K562 (cell line): ENCODE measurements at regions not wholly inside any gene's neighbourhood (a gene's known extent, or its start where the extent isn't known, plus 50 kb on each side); places are given as distances from the start of the nearest gene placed in this dataset.
A peak's percentile ranks its signal among the peaks of the same experiment; 100 is the strongest.

Experiments
- BRD9 ChIP-seq: fragments of 450-650 bp; IDR thresholded peaks from 2 replicates; pipeline ENCODE4 v1.6.1; 2018; ENCODE audit warnings: low read depth; ENCODE audit not compliant: partially characterized antibody
- DIDO1 ChIP-seq: fragments of 450-650 bp; IDR thresholded peaks from 2 replicates; pipeline ENCODE4 v1.6.1; 2016; ENCODE audit warnings: low read depth, missing biosample characterization, missing genetic modification characterization
- EP400 ChIP-seq: fragments of 450-650 bp; IDR thresholded peaks from 2 replicates; pipeline ENCODE4 v1.6.1; 2017; ENCODE audit warnings: antibody characterized with exemption, mild to moderate bottlenecking, moderate library complexity
- ERF ChIP-seq: fragments of 450-650 bp; formaldehyde crosslinking; IDR thresholded peaks from 2 replicates; pipeline ENCODE4 v1.4.0; 2020; ENCODE audit warnings: mild to moderate bottlenecking, mixed read lengths
- ESRRB ChIP-seq: fragments of 250-450 bp; sonication (Bioruptor Pico); IDR thresholded peaks from 2 replicates; pipeline ENCODE4 v1.5.0; 2020; ENCODE audit warnings: mild to moderate bottlenecking, moderate library complexity, borderline replicate concordance
- FOXP1 ChIP-seq: sonication (generic); formaldehyde crosslinking; IDR thresholded peaks from 2 replicates; pipeline ENCODE4 v1.8.0; 2022; ENCODE audit warnings: mild to moderate bottlenecking, missing genetic modification reagents
- HCFC1 ChIP-seq: IDR thresholded peaks from 2 replicates; pipeline ENCODE4 v1.6.1; 2012; ENCODE audit warnings: low read depth, low read length, improper control_type of control experiment
- NFIX ChIP-seq: fragments of 250-450 bp; sonication (Bioruptor Pico); IDR thresholded peaks from 2 replicates; pipeline ENCODE4 v1.4.0; 2020; ENCODE audit warnings: low read depth, mild to moderate bottlenecking, moderate library complexity
- PCBP2 ChIP-seq: fragments of 200-400 bp; formaldehyde crosslinking; IDR thresholded peaks from 2 replicates; pipeline ENCODE4 v1.6.1; 2018; ENCODE audit warnings: low read length, low read depth, mild to moderate bottlenecking, moderate library complexity; ENCODE audit not compliant: poor library complexity, severe bottlenecking
- PKNOX1 ChIP-seq: fragments of 450-650 bp; IDR thresholded peaks from 2 replicates; pipeline ENCODE4 v1.6.1; 2016
- SNRNP70 ChIP-seq: fragments of 200-400 bp; formaldehyde crosslinking; optimal IDR thresholded peaks from 2 replicates; pipeline ENCODE3; 2017; ENCODE audit warnings: low read depth, low read length
- TOE1 ChIP-seq, 2 experiments: fragments of 450-650 bp in 1 of 2; sonication (generic) in 1 of 2; formaldehyde crosslinking in 1 of 2; IDR thresholded peaks; 2 replicates each; pipeline versions ENCODE4 v1.7.1 to v1.8.0; 2016 to 2022; ENCODE audit warnings: borderline replicate concordance in 2 of 2, mild to moderate bottlenecking in 2 of 2, antibody characterized with exemption in 1 of 2, inconsistent platforms in 1 of 2, low read depth in 1 of 2, missing genetic modification reagents in 1 of 2, moderate library complexity in 1 of 2
- ZNF707 ChIP-seq: fragments of 250-450 bp; sonication (Bioruptor Pico); conservative IDR thresholded peaks from 2 replicates; pipeline ENCODE4 v1.8.0; 2022; ENCODE audit warnings: inconsistent platforms, mild to moderate bottlenecking, moderate library complexity
- TF ChIP-seq, protein P1 (sequence below): sonication (generic); formaldehyde crosslinking; IDR thresholded peaks from 2 replicates; pipeline ENCODE4 v1.8.1; 2023; ENCODE audit warnings: mild to moderate bottlenecking, missing genetic modification reagents

DNA sequence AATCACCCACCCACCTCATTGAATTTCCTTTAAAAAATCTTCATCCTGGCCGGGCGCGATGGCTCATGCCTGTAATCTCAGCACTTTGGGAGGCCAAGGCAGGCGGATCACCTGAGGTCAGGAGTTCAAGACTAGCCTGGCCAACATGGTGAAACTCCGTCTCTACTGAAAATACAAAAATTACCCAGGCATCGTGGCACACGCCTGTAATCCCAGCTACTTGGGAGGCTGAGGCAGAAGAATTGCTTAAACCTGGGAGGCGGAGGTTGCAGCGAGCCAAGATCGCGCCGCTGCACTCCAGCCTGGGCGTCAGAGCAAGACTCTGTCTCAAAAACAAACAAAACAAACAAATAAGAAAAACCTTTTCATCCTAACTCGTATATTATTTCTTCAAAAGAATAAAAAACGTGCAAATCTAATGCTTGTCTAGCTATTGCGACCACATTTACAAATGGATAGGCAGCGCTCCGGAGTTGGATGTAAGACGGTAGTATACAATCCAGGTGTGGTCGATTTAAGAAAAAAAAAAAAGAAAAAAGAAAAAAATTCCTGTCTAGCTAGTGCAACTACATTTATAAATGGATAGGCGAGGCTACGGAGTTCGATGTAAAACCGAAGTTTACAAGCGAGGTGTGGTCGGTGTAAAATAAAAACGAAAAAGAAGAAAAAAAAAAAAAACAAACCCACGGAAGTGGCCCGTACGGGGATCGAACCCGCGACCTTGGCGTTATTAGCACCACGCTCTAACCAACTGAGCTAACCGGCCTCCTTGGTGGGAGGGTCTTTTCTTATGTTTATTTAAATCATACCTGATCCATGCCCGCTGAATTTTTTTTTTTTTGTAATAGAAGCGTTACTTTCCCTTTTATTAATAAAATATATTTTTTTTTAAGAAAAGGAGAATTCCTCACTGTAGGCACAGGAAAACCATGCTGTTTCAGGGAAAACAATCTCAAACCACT is 70.7 kb upstream of the PRSS16 start (continued):
- TF ChIP-seq DIDO1 (tag) (peak; percentile 50; the same call in 1 of the 2 replicates), ESRRB (CRISPR knock-in tag) (no peak), PCBP2 (no peak), ZNF707 (CRISPR knock-in tag) (no peak), SNRNP70 (no peak), EP400 (peak; percentile 54), HCFC1 (0 out of 2 replicates have a peak, but pooled peaks have one; percentile 34), FOXP1 (CRISPR knock-in tag) (no peak), TOE1 (IDR thresholded peaks at IDR 0.05; ENCODE audit: borderline replicate concordance) (peak; percentile 59; the same call in 1 of the 2 replicates), TOE1 (CRISPR knock-in tag; IDR thresholded peaks at IDR 0.05; ENCODE audit: borderline replicate concordance, low read depth) (no peak), NFIX (CRISPR knock-in tag) (no peak), PKNOX1 (no peak), BRD9 (peak; percentile 98), ERF (no peak)
- TF ChIP-seq, protein P1, sequence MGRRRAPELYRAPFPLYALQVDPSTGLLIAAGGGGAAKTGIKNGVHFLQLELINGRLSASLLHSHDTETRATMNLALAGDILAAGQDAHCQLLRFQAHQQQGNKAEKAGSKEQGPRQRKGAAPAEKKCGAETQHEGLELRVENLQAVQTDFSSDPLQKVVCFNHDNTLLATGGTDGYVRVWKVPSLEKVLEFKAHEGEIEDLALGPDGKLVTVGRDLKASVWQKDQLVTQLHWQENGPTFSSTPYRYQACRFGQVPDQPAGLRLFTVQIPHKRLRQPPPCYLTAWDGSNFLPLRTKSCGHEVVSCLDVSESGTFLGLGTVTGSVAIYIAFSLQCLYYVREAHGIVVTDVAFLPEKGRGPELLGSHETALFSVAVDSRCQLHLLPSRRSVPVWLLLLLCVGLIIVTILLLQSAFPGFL (CRISPR knock-in tag) = no peak
